MCF 10A (cell line): ENCODE measurements at regions not wholly inside any gene's neighbourhood (a gene's known extent, or its start where the extent isn't known, plus 50 kb on each side); places are given as distances from the start of the nearest gene placed in this dataset.

Experiments
- BruUV-seq: library from RNA; stranded (reverse); fragments of 400-500 nt; replicated peaks from 2 replicates; lab custom pipeline; 2021; lab: Mats Ljungman, UMichigan
- CTCF ChIA-PET: fragments of 300-600 bp; sonication (Branson Sonifier 250); formaldehyde crosslinking; extraction: SDS; loops from one replicate; lab custom pipeline; 2021; ENCODE audit warnings: antibody characterized with exemption, inconsistent platforms; lab: Yijun Ruan, JAX
- POLR2A ChIA-PET: fragments of 300-600, 350-650 bp; sonication (Branson Sonifier 250); formaldehyde crosslinking; extraction: SDS; loops from one replicate; lab custom pipeline; 2020; ENCODE audit warnings: antibody characterized with exemption, inconsistent platforms; lab: Yijun Ruan, JAX
- DNase-seq: peaks from one replicate; pipeline ENCODE4 v3.0.0-alpha.2; 2018; ENCODE audit not compliant: unreplicated experiment
- H3K27ac Mint-ChIP-seq: one replicate; pipeline ENCODE4 v1.8.0; 2022; ENCODE audit warnings: mild to moderate bottlenecking, low read depth, mixed read lengths; ENCODE audit not compliant: unreplicated experiment
- H3K27me3 Mint-ChIP-seq: one replicate; pipeline ENCODE4 v1.8.0; 2022; ENCODE audit warnings: mixed read lengths; ENCODE audit not compliant: insufficient read depth, unreplicated experiment
- H3K36me3 Mint-ChIP-seq: one replicate; pipeline ENCODE4 v1.8.0; 2022; ENCODE audit warnings: mild to moderate bottlenecking, moderate library complexity, mixed read lengths; ENCODE audit not compliant: insufficient read depth, unreplicated experiment
- H3K4me1 Mint-ChIP-seq: one replicate; pipeline ENCODE4 v1.8.0; 2022; ENCODE audit warnings: mixed read lengths; ENCODE audit not compliant: insufficient read depth, unreplicated experiment
- H3K4me3 Mint-ChIP-seq: one replicate; pipeline ENCODE4 v1.8.0; 2022; ENCODE audit warnings: mild to moderate bottlenecking, moderate library complexity, mixed read lengths; ENCODE audit not compliant: unreplicated experiment
- H3K9me3 Mint-ChIP-seq: one replicate; pipeline ENCODE4 v1.8.0; 2022; ENCODE audit warnings: mixed read lengths; ENCODE audit not compliant: unreplicated experiment
- CTCF ChIP-seq: fragments of 200-600 bp; IDR thresholded peaks from one replicate; pipeline ENCODE4 v1.8.0; 2022; ENCODE audit warnings: antibody characterized with exemption, mild to moderate bottlenecking; ENCODE audit not compliant: unreplicated experiment
- intact Hi-C: fragments of 100-400 bp; cut with micrococcal nuclease; formaldehyde crosslinking; loops from 2 replicates; pipeline ENCODE4 v1.14.1; 2022

GRCh38 chr1:5501206-5501930, 490.9 kb downstream of the NPHP4 start:
- TF ChIP-seq CTCF = no peak
- ChIA-PET CTCF (interaction anchor here (0.6 to 1.3 kb wide), 3 partner anchors 9 to 858 kb away, joined by 3 to 7 read pairs (median 3); no protein-coding TSS in a partner anchor), POLR2A (no interaction called here)
- DNase-seq = no peak
- Mint-ChIP-seq H3K36me3 (peaks cover 8% of the 10 kb centered on the region), H3K27ac (no peak overlapping the region), H3K9me3 (no peaks in the 10 kb centered on the region), H3K27me3 (peaks cover 23% of the 10 kb centered on the region), H3K4me3 (no peak overlapping the region), H3K4me1 (peaks cover 33% of the 10 kb centered on the region)
- intact Hi-C loops = loop anchor here (5.0 to 10.0 kb wide), 3 partner anchors 74 to 834 kb away; no protein-coding TSS in a partner anchor
- no TSS peak for BruUV-seq

GRCh38 chr1:5500541-5500940, 491.7 kb downstream of the NPHP4 start:
- ChIA-PET POLR2A (no interaction called here), CTCF (interaction anchor here (0.6 to 1.3 kb wide), 4 partner anchors 10 to 858 kb away, joined by 3 to 7 read pairs (median 3); no protein-coding TSS in a partner anchor)
- Mint-ChIP-seq H3K4me3 (no peak overlapping the region), H3K36me3 (peaks cover 8% of the 10 kb centered on the region), H3K27me3 (peaks cover 31% of the 10 kb centered on the region), H3K4me1 (peaks cover 33% of the 10 kb centered on the region), H3K27ac (no peak overlapping the region), H3K9me3 (no peaks in the 10 kb centered on the region)
- intact Hi-C loops = loop anchor here (5.0 to 10.0 kb wide), 3 partner anchors 73 to 833 kb away; no protein-coding TSS in a partner anchor
- no TSS peak for BruUV-seq
- DNase-seq = no peak
- no peak for TF ChIP-seq CTCF

- no peak for DNase-seq
- ChIA-PET CTCF (interaction anchor here (0.6 kb wide), 1 partner anchor 100 kb away, joined by 3 read pairs; no protein-coding TSS in a partner anchor), POLR2A (no interaction called here)
- H3K9me3 Mint-ChIP-seq = no peaks in the 10 kb centered on the region
- H3K27me3 Mint-ChIP-seq = peaks cover 54% of the 10 kb centered on the region
- H3K36me3 Mint-ChIP-seq = no peaks in the 10 kb centered on the region
- TF ChIP-seq CTCF = no peak
- BruUV-seq = no TSS peak
- peaks cover 12% of the 10 kb centered on the region for H3K4me1 Mint-ChIP-seq
- no peak overlapping the region for H3K4me3 Mint-ChIP-seq
- H3K27ac Mint-ChIP-seq = no peak overlapping the region
- intact Hi-C loops = no loop called here
These were observed 494.7 kb downstream of the NPHP4 start for GRCh38 chr1:5497503-5497902.

- no TSS peak for BruUV-seq
- H3K4me1 Mint-ChIP-seq = no peaks in the 10 kb centered on the region
- H3K27me3 Mint-ChIP-seq = peaks cover 65% of the 10 kb centered on the region
- no peak overlapping the region for H3K27ac Mint-ChIP-seq
- ChIA-PET CTCF (interaction anchor here (0.5 to 1.3 kb wide), 3 partner anchors 14 to 19 kb away, joined by 3 to 4 read pairs (median 3); no protein-coding TSS in a partner anchor), POLR2A (no interaction called here)
- intact Hi-C loops = no loop called here
- no peak for TF ChIP-seq CTCF
- H3K9me3 Mint-ChIP-seq = no peaks in the 10 kb centered on the region
- no peaks in the 10 kb centered on the region for H3K36me3 Mint-ChIP-seq
- DNase-seq = no peak
- no peak overlapping the region for H3K4me3 Mint-ChIP-seq
These were observed 496.4 kb downstream of the NPHP4 start for GRCh38 chr1:5495596-5496410.
